ENCODE measurements at regions not wholly inside any gene's neighbourhood (a gene's known extent, or its start where the extent isn't known, plus 50 kb on each side); places are given as distances from the start of the nearest gene placed in this dataset.

DNA sequence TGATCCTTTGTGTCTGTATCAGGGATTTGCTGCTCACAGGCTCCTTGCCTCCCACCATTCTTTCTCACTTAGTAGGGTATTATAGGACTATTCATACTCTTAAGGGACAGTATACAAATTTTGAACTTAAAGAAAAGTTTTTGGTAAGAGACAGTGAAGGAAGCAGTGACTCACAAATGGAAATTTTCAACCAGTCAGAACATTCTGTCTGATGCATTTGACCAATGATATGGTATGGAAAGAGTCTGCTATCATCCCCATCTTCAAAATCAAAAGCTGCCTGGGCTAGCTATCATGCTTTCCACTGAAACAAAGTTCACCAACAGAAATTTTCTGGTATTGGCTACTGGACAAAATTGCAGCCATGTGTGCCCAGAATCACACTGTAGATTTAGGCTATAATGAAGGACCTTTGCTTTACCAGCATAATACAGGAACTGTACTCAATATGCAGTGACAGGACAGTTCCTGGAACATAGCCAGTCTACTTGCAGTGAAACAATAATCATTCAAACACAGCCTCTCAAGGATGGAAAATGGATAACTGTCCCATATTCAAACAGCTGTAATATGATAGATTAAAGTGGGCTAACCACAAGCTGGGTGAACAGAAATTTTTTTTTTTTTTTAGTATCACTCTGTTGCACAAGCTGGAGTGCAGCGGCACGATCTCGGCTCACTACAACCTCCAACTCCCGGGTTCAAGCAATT is 109.0 kb upstream of the ACSL4 start:
- TF ChIP-seq FOXK2 (IDR thresholded peaks at IDR 0.05): no peak
- TF ChIP-seq FOXM1 (IDR thresholded peaks at IDR 0.05; ENCODE audit: borderline replicate concordance): no peak
- TF ChIP-seq HDGF (IDR thresholded peaks at IDR 0.05; ENCODE audit: borderline replicate concordance): no peak
- TF ChIP-seq FOXA1 (IDR thresholded peaks at IDR 0.05): no peak
- TF ChIP-seq SP1 (IDR thresholded peaks at IDR 0.05): no peak

All from HEK293T (cell line).